ENCODE measurements at regions not wholly inside any gene's neighbourhood (a gene's known extent, or its start where the extent isn't known, plus 50 kb on each side); places are given as distances from the start of the nearest gene placed in this dataset.

DNA sequence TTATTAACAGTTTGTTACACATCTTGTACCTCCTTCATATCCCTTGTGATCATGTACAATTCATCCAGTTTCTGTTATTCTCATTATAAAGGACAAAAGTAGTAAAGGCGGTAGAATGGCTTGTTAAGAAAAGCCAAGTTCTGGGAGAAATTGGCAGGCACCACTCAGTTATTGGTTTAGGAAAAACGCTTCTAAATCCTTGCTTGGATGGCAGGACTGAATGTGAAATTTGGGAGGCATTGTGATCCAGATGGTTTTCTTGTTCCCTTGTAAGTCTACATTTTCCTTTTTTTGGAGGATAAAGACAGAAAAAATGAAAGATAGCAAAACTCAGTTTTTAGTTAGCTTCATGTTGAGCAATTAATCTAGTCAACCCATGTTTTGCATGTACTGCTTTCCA, 130.2 kb downstream of the MAT2B start:
- TF ChIP-seq EZH2 (IDR thresholded peaks at IDR 0.05; ENCODE audit: insufficient read depth, poor library complexity, severe bottlenecking) = no peak
- TF ChIP-seq EZH2phosphoT487 (IDR thresholded peaks at IDR 0.05; ENCODE audit: insufficient read depth, low read depth) = no peak
